ENCODE measurements at regions not wholly inside any gene's neighbourhood (a gene's known extent, or its start where the extent isn't known, plus 50 kb on each side); places are given as distances from the start of the nearest gene placed in this dataset.

GRCh38 chr2:47272031-47272864 is 95.9 kb upstream of the CALM2 start:
- Histone ChIP-seq H3K4me1 (ENCODE audit: control insufficient read depth, insufficient read depth, low read length) (peaks cover 18% of the 10 kb centered on the region), H3K9me3 (replicated peaks; ENCODE audit: control insufficient read depth, insufficient read depth, low read length) (no peaks in the 10 kb centered on the region), H3K27ac (ENCODE audit: control insufficient read depth, insufficient read depth) (peak overlapping the region; percentile 20; the same call in 1 of the 2 replicates), H3K4me3 (peak overlapping the region; percentile 71), H4K20me1 (ENCODE audit: control insufficient read depth, insufficient read depth) (no peaks in the 10 kb centered on the region), H3K27me3 (replicated peaks in 1 of 2; ENCODE audit: control insufficient read depth in 2 of 2, insufficient read depth in 2 of 2, low read length in 1 of 2) (no peaks in the 10 kb centered on the region), H3K9ac (ENCODE audit: control insufficient read depth, insufficient read depth, low read length) (peak overlapping the region; percentile 53), H2AFZ (ENCODE audit: control insufficient read depth, low read depth, low read length) (peak overlapping the region; percentile 92), H3K79me2 (ENCODE audit: control insufficient read depth, insufficient read depth, low read length) (no peaks in the 10 kb centered on the region), H3K36me3 (ENCODE audit: control insufficient read depth in 2 of 2, insufficient read depth in 2 of 2, low read length in 1 of 2) (no peaks in the 10 kb centered on the region), H3K4me2 (ENCODE audit: control insufficient read depth, insufficient read depth) (peak overlapping the region; percentile 70)
- 3% methylated on average over 46 of the region's 46 CpGs for WGBS (ENCODE audit: insufficient coverage, insufficient replicate concordance, low lambda C conversion rate, missing lambda C conversion rate)
- ChIA-PET POLR2A (interaction anchor here (1.0 to 4.6 kb wide), 4 partner anchors 28 to 289 kb away, joined by 3 to 25 read pairs (median 4); no protein-coding TSS in a partner anchor), CTCF (interaction anchor here (0.5 to 5.8 kb wide), 25 partner anchors 10 to 300 kb away, joined by 3 to 63 read pairs (median 4); no protein-coding TSS in a partner anchor), SMC1A (ENCODE audit: uncharacterized antibody, unreplicated experiment) (interaction anchor here (0.7 to 12.0 kb wide), 10 partner anchors 8 to 271 kb away, joined by 3 to 134 read pairs (median 6); no protein-coding TSS in a partner anchor), RAD21 (ENCODE audit: unreplicated experiment) (interaction anchor here (0.6 to 3.9 kb wide), 14 partner anchors 14 to 626 kb away, joined by 3 to 24 read pairs (median 6); no protein-coding TSS in a partner anchor)
- BruUV-seq (replicated peaks) = no TSS peak
- ATAC-seq = peak; percentile 97
- intact Hi-C loops (cut with micrococcal nuclease; ENCODE audit: unreplicated experiment) (loop anchor here (2.0 kb wide), 1 partner anchor 39 kb away; no protein-coding TSS in a partner anchor), in situ Hi-C loops (cut with MboI) (no loop called here)
- no peak for FAIRE-seq
- no peak for DNase-seq (ENCODE audit: low read depth, low spot score)
- TF ChIP-seq SUZ12 (IDR thresholded peaks at IDR 0.05; ENCODE audit: unreplicated experiment) = no peak
- TF ChIP-seq KLF5 (IDR thresholded peaks at IDR 0.05; ENCODE audit: partially characterized antibody) = peak; percentile 50
- no peak for TF ChIP-seq STAT3 (IDR thresholded peaks at IDR 0.05; ENCODE audit: low read depth, low read length)
- TF ChIP-seq RBBP5 (conservative IDR thresholded peaks at IDR 0.05) = no peak
- no peak for TF ChIP-seq MEF2A (IDR thresholded peaks at IDR 0.05; ENCODE audit: insufficient read depth, low read depth, low read length)
- TF ChIP-seq RFX5 (IDR thresholded peaks at IDR 0.05; ENCODE audit: low read depth, low read length) = no peak
- peak; percentile 84 to 98 (median 92) for TF ChIP-seq CTCF (IDR thresholded peaks at IDR 0.05 in 2 of 3, conservative IDR thresholded peaks at IDR 0.05 in 1 of 3; ENCODE audit: control insufficient read depth in 2 of 3, extremely low read depth in 1 of 3, insufficient read depth in 1 of 3, low read depth in 3 of 3, low read length in 3 of 3)
- TF ChIP-seq ATF2 (IDR thresholded peaks at IDR 0.05; ENCODE audit: low read length) = no peak
- no peak for TF ChIP-seq POLR2AphosphoS5 (IDR thresholded peaks at IDR 0.05; ENCODE audit: low read length)
- TF ChIP-seq FOS (IDR thresholded peaks at IDR 0.05; ENCODE audit: borderline replicate concordance, extremely low read depth, insufficient read length) = no peak
- TF ChIP-seq SIN3A (IDR thresholded peaks at IDR 0.05; ENCODE audit: low read depth, low read length) = no peak
- no peak for TF ChIP-seq EZH2 (IDR thresholded peaks at IDR 0.05; ENCODE audit: borderline replicate concordance, control insufficient read depth, low read depth, low read length)
- TF ChIP-seq ZNF622 (IDR thresholded peaks at IDR 0.05) = no peak
- TF ChIP-seq GATAD2B (conservative IDR thresholded peaks at IDR 0.05; ENCODE audit: low read depth) = peak; percentile 93
- no peak for TF ChIP-seq E2F8 (IDR thresholded peaks at IDR 0.05; ENCODE audit: low read depth, partially characterized antibody)
- TF ChIP-seq SMARCA5 (IDR thresholded peaks at IDR 0.05) = peak; percentile 95
- TF ChIP-seq JUND (IDR thresholded peaks at IDR 0.05; ENCODE audit: low read depth, low read length) = 0 out of 2 replicates have a peak, but pooled peaks have one; percentile 9

Data from GM12878 (cell line).